PC-3 (cell line): ENCODE measurements at regions not wholly inside any gene's neighbourhood (a gene's known extent, or its start where the extent isn't known, plus 50 kb on each side); places are given as distances from the start of the nearest gene placed in this dataset.

Experiments
- ATAC-seq: fragments of 200-7000 bp; cut with Tn5 transposase; 2 replicates; pipeline ENCODE4 v1.9.1; 2020; ENCODE audit warnings: mild to moderate bottlenecking, moderate library complexity
- BruUV-seq: library from RNA; stranded (reverse); fragments of 400-500 nt; replicated peaks from 2 replicates; lab custom pipeline; 2021; lab: Mats Ljungman, UMichigan
- CTCF ChIA-PET: fragments of 300-600 bp; sonication (Branson Sonifier 250); formaldehyde crosslinking; loops from one replicate; lab custom pipeline; 2022; ENCODE audit warnings: antibody characterized with exemption; lab: Charles Lee
- POLR2A ChIA-PET: fragments of 300-600 bp; sonication (Branson Sonifier 250); formaldehyde crosslinking; loops from one replicate; lab custom pipeline; 2022; ENCODE audit warnings: antibody characterized with exemption; ENCODE audit not compliant: unreplicated experiment; lab: Charles Lee
- DNase-seq: peaks from one replicate; pipeline ENCODE4 v3.0.0-alpha.2; 2015
- H2AFZ ChIP-seq: fragments of 300-600 bp; sonication (generic); 2 replicates; pipeline ENCODE4 v1.6.0; 2016; ENCODE audit warnings: antibody characterized with exemption, low read length
- H3F3A ChIP-seq: fragments of 300-600 bp; sonication (generic); one replicate; pipeline ENCODE4 v1.6.0; 2017; ENCODE audit warnings: antibody characterized with exemption, low read length, control low read depth, mild to moderate bottlenecking; ENCODE audit not compliant: unreplicated experiment
- H3K27ac ChIP-seq: fragments of 300-600 bp; sonication (generic); 2 replicates; pipeline ENCODE4 v1.5.1; 2016; ENCODE audit warnings: mild to moderate bottlenecking, low read length
- H3K27me3 ChIP-seq: fragments of 300-600 bp; sonication (generic); 2 replicates; pipeline ENCODE4 v1.6.1; 2016; ENCODE audit warnings: low read length, mixed read lengths
- H3K36me3 ChIP-seq: fragments of 300-600 bp; sonication (generic); 2 replicates; pipeline ENCODE4 v1.6.1; 2016; ENCODE audit warnings: low read depth, mixed run types, low read length, mixed read lengths
- H3K4me1 ChIP-seq: fragments of 300-600 bp; sonication (generic); 2 replicates; pipeline ENCODE4 v1.5.1; 2016; ENCODE audit warnings: low read length; ENCODE audit not compliant: insufficient read depth
- H3K4me2 ChIP-seq: fragments of 300-600 bp; sonication (generic); 2 replicates; pipeline ENCODE4 v1.6.0; 2016; ENCODE audit warnings: low read length
- H3K4me3 ChIP-seq: fragments of 300-600 bp; sonication (generic); 2 replicates; pipeline ENCODE4 v1.5.1; 2016; ENCODE audit warnings: mild to moderate bottlenecking, low read length, mixed read lengths
- H3K79me2 ChIP-seq: fragments of 300-600 bp; sonication (generic); 2 replicates; pipeline ENCODE4 v1.6.1; 2017; ENCODE audit warnings: low read length, mixed read lengths
- H3K9ac ChIP-seq: fragments of 300-600 bp; sonication (generic); 2 replicates; pipeline ENCODE4 v1.6.0; 2016; ENCODE audit warnings: mild to moderate bottlenecking, low read length
- H3K9me2 ChIP-seq: fragments of 300-600 bp; sonication (generic); replicated peaks from 2 replicates; pipeline ENCODE4 v1.6.1; 2016; ENCODE audit warnings: mixed run types, low read length, mixed read lengths
- H3K9me3 ChIP-seq: fragments of 300-600 bp; sonication (generic); 2 replicates; pipeline ENCODE4 v1.6.1; 2016; ENCODE audit warnings: low read length, mixed read lengths
- H4K20me1 ChIP-seq: fragments of 300-600 bp; sonication (generic); 2 replicates; pipeline ENCODE4 v1.6.1; 2016; ENCODE audit warnings: low read length, mixed read lengths
- EZH2 ChIP-seq: fragments of 300-600 bp; sonication (generic); IDR thresholded peaks from one replicate; pipeline ENCODE4 v1.6.1; 2017; ENCODE audit warnings: antibody characterized with exemption, mild to moderate bottlenecking, low read length; ENCODE audit not compliant: unreplicated experiment
- EZH2phosphoT487 ChIP-seq: fragments of 300-600 bp; sonication (generic); IDR thresholded peaks from 2 replicates; pipeline ENCODE4 v1.6.1; 2018; ENCODE audit warnings: mild to moderate bottlenecking, antibody characterized with exemption, low read length, borderline replicate concordance
- intact Hi-C: fragments of 100-400 bp; cut with micrococcal nuclease; formaldehyde crosslinking; loops from 2 replicates; pipeline ENCODE4 v1.9.0; 2023
- TF ChIP-seq, protein P1 (sequence below): fragments of 300-600 bp; sonication (generic); conservative IDR thresholded peaks from 2 replicates; pipeline ENCODE4 v1.5.1; 2017; ENCODE audit warnings: antibody characterized with exemption, low read depth, mild to moderate bottlenecking, low read length

DNA sequence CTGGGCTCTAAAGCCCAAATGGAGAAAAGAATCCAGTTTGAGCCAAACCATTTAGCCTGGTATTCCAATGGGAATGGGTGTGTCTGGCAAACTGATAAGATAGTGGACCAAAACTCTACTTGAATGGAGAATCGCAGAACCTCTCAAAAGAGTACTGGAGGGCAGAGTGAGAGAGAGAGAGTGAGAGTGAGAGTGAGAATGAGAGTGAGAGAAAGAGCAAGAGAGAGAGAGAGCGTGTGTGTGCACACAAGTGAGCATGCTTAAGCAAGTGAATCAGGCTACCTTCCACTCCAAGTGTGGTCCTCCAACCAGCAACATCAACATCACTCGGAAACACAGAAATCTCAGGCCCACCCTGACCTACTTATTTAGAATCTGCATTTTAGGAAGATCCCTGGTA lies 58.8 kb downstream of the UQCRFS1 start:
- H3K27ac ChIP-seq = no peak overlapping the region
- no peak overlapping the region for H3K4me2 ChIP-seq
- no peaks in the 10 kb centered on the region for H4K20me1 ChIP-seq
- CTCF ChIA-PET = no interaction called here
- H3K4me1 ChIP-seq = no peaks in the 10 kb centered on the region
- no peak overlapping the region for H2AFZ ChIP-seq
- H3K9me3 ChIP-seq = 0 out of 2 replicates have a peak, but pooled peaks cover 3% of the 10 kb centered on the region
- TF ChIP-seq EZH2phosphoT487 (no peak), EZH2 (no peak)
- TF ChIP-seq, protein P1, sequence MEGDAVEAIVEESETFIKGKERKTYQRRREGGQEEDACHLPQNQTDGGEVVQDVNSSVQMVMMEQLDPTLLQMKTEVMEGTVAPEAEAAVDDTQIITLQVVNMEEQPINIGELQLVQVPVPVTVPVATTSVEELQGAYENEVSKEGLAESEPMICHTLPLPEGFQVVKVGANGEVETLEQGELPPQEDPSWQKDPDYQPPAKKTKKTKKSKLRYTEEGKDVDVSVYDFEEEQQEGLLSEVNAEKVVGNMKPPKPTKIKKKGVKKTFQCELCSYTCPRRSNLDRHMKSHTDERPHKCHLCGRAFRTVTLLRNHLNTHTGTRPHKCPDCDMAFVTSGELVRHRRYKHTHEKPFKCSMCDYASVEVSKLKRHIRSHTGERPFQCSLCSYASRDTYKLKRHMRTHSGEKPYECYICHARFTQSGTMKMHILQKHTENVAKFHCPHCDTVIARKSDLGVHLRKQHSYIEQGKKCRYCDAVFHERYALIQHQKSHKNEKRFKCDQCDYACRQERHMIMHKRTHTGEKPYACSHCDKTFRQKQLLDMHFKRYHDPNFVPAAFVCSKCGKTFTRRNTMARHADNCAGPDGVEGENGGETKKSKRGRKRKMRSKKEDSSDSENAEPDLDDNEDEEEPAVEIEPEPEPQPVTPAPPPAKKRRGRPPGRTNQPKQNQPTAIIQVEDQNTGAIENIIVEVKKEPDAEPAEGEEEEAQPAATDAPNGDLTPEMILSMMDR = no peak
- no peaks in the 10 kb centered on the region for H3K36me3 ChIP-seq
- no peak overlapping the region for H3K9ac ChIP-seq
- H3F3A ChIP-seq = no peaks in the 10 kb centered on the region
- no peaks in the 10 kb centered on the region for H3K27me3 ChIP-seq
- ATAC-seq (no peak), DNase-seq (no peak)
- no peaks in the 10 kb centered on the region for H3K79me2 ChIP-seq
- intact Hi-C loops = no loop called here
- no peaks in the 10 kb centered on the region for H3K9me2 ChIP-seq
- BruUV-seq = no TSS peak
- POLR2A ChIA-PET = no interaction called here
- H3K4me3 ChIP-seq = no peak overlapping the region

DNA sequence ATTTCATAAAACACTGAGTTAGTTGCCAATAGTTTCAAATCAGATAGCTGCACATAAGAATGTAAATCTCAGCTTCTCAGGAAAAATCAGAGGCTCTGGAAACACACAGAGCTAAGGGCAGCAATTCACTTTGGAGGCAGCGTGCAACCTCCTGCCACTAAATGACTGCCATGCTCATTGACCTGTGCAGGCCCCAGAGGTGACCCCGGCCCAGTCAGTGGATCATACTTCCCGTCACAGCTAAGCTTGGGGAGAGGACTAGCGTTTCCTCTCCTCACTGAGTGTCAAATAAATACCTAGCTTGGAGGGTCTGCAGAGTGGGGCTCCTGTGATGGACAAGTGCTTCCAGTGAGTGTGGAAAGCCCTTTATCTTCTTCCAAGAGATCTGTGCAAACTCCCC lies 67.2 kb downstream of the UQCRFS1 start:
- no peaks in the 10 kb centered on the region for H3F3A ChIP-seq
- no peaks in the 10 kb centered on the region for H4K20me1 ChIP-seq
- no peak overlapping the region for H3K27ac ChIP-seq
- H3K27me3 ChIP-seq = no peaks in the 10 kb centered on the region
- BruUV-seq = no TSS peak
- no peaks in the 10 kb centered on the region for H3K36me3 ChIP-seq
- no peak overlapping the region for H3K4me3 ChIP-seq
- no peak for DNase-seq
- H2AFZ ChIP-seq = no peak overlapping the region
- H3K79me2 ChIP-seq = no peaks in the 10 kb centered on the region
- H3K9me2 ChIP-seq = no peaks in the 10 kb centered on the region
- TF ChIP-seq EZH2 (no peak), EZH2phosphoT487 (no peak)
- TF ChIP-seq, protein P1 = no peak
- H3K4me2 ChIP-seq = no peak overlapping the region
- POLR2A ChIA-PET = no interaction called here
- H3K9me3 ChIP-seq = no peaks in the 10 kb centered on the region
- CTCF ChIA-PET = no interaction called here
- no peak overlapping the region for H3K9ac ChIP-seq
- ATAC-seq = no peak
- intact Hi-C loops = no loop called here
- no peaks in the 10 kb centered on the region for H3K4me1 ChIP-seq

DNA sequence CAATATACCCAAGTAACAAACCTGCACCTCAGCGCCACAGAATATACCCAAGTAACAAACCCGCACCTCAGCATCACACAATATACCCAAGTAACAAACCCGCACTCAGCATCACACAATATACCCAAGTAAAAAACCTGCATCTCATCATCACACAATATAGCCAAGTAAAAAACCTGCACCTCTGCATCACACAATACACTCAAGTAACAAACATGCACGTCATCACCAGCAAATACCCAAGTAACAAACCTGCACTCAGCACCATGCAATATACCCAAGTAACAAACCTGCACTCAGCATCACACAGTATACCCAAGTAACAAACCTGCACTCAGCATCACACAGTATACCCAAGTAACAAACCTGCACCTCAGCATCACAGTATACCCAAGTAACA lies 69.8 kb downstream of the UQCRFS1 start:
- H3K36me3 ChIP-seq = no peaks in the 10 kb centered on the region
- H2AFZ ChIP-seq = no peak overlapping the region
- no peak overlapping the region for H3K4me2 ChIP-seq
- no peak for TF ChIP-seq EZH2
- TF ChIP-seq EZH2phosphoT487 = no peak
- TF ChIP-seq, protein P1 = no peak
- no peaks in the 10 kb centered on the region for H3K27me3 ChIP-seq
- H3K4me1 ChIP-seq = no peaks in the 10 kb centered on the region
- intact Hi-C loops = no loop called here
- H4K20me1 ChIP-seq = no peaks in the 10 kb centered on the region
- no peaks in the 10 kb centered on the region for H3K9me2 ChIP-seq
- ATAC-seq (no peak), DNase-seq (no peak)
- CTCF ChIA-PET = no interaction called here
- no peak overlapping the region for H3K4me3 ChIP-seq
- BruUV-seq = no TSS peak
- no peaks in the 10 kb centered on the region for H3F3A ChIP-seq
- H3K27ac ChIP-seq = no peak overlapping the region
- no peaks in the 10 kb centered on the region for H3K79me2 ChIP-seq
- H3K9me3 ChIP-seq = no peaks in the 10 kb centered on the region
- POLR2A ChIA-PET = no interaction called here
- no peak overlapping the region for H3K9ac ChIP-seq
